SK-N-SH (cell line): ENCODE measurements at regions not wholly inside any gene's neighbourhood (a gene's known extent, or its start where the extent isn't known, plus 50 kb on each side); places are given as distances from the start of the nearest gene placed in this dataset.

ENCODE experiments used
- CTCF ChIA-PET: fragments of 300-600, 350-600 bp; formaldehyde crosslinking; extraction: SDS; loops from one replicate; lab custom pipeline; 2021; lab: Yijun Ruan, JAX
- POLR2A ChIA-PET: fragments of 350-600 bp; sonication (Branson Sonifier 250); formaldehyde crosslinking; extraction: SDS; loops from one replicate; lab custom pipeline; 2020; ENCODE audit warnings: antibody characterized with exemption, inconsistent platforms; lab: Yijun Ruan, JAX
- DNase-seq: peaks from one replicate; pipeline ENCODE4 v3.0.0; 2012
- H2AFZ ChIP-seq: fragments of 200-600 bp; sonication (generic); 2 replicates; pipeline ENCODE4 v1.8.1; 2016; ENCODE audit warnings: antibody characterized with exemption, mild to moderate bottlenecking, low read depth
- H3F3A ChIP-seq: fragments of 200-600 bp; sonication (generic); replicated peaks from 2 replicates; pipeline ENCODE3; 2016; ENCODE audit warnings: antibody characterized with exemption, mild to moderate bottlenecking; ENCODE audit not compliant: insufficient read depth
- H3K27ac ChIP-seq, 2 experiments: fragments of 200-500 bp in 1 of 2; fragments of 200-600 bp in 1 of 2; sonication (Bioruptor generic) in 1 of 2; sonication (generic), shearing (Covaris generic) in 1 of 2; 2 replicates each; pipeline versions ENCODE4 v1.5.1 to v1.6.1; 2014 to 2016; ENCODE audit warnings: low read depth in 2 of 2, inconsistent platforms in 1 of 2, low read length in 1 of 2, mild to moderate bottlenecking in 1 of 2, mixed read lengths in 1 of 2
- H3K27me3 ChIP-seq: fragments of 200-600 bp; sonication (generic), shearing (Covaris generic); 2 replicates; pipeline ENCODE4 v1.6.1; 2016; ENCODE audit warnings: mixed run types; ENCODE audit not compliant: insufficient read depth
- H3K36me3 ChIP-seq, 2 experiments: fragments of 200-500 bp in 1 of 2; fragments of 200-600 bp in 1 of 2; sonication (Bioruptor generic) in 1 of 2; sonication (generic) in 1 of 2; replicated peaks in 1 of 2; 2 replicates each; pipeline versions ENCODE3 to v1.5.1; 2014 to 2016; ENCODE audit warnings: low read length in 1 of 2, mild to moderate bottlenecking in 1 of 2; ENCODE audit not compliant: insufficient read depth in 2 of 2, control insufficient read depth in 1 of 2
- H3K4me1 ChIP-seq, 2 experiments: fragments of 200-500 bp in 1 of 2; fragments of 200-600 bp in 1 of 2; sonication (Bioruptor generic) in 1 of 2; sonication (generic), shearing (Covaris generic) in 1 of 2; 2 replicates each; pipeline versions ENCODE4 v1.5.1 to v1.6.1; 2014 to 2016; ENCODE audit warnings: low read depth in 1 of 2, low read length in 1 of 2, mixed run types in 1 of 2; ENCODE audit not compliant: insufficient read depth in 2 of 2, control insufficient read depth in 1 of 2
- H3K4me2 ChIP-seq: fragments of 200-600 bp; sonication (generic), shearing (Covaris generic); 2 replicates; pipeline ENCODE4 v1.6.1; 2017; ENCODE audit warnings: mixed run types
- H3K4me3 ChIP-seq, 2 experiments: fragments of 200-500 bp in 1 of 2; fragments of 200-600 bp in 1 of 2; sonication (Bioruptor generic) in 1 of 2; sonication (generic), shearing (Covaris generic) in 1 of 2; 2 replicates each; pipeline versions ENCODE4 v1.5.1 to v1.8.1; 2014 to 2016; ENCODE audit warnings: low read depth in 2 of 2, inconsistent platforms in 1 of 2, low read length in 1 of 2, mild to moderate bottlenecking in 1 of 2, mixed read lengths in 1 of 2, moderate library complexity in 1 of 2
- H3K79me2 ChIP-seq: fragments of 200-600 bp; sonication (generic); 2 replicates; pipeline ENCODE4 v1.8.1; 2017; ENCODE audit warnings: mild to moderate bottlenecking; ENCODE audit not compliant: insufficient read depth
- H3K9ac ChIP-seq: fragments of 200-600 bp; sonication (generic); 2 replicates; pipeline ENCODE4 v1.6.1; 2017; ENCODE audit warnings: mixed run types
- H3K9me2 ChIP-seq: fragments of 200-600 bp; sonication (generic); 2 replicates; pipeline ENCODE4 v1.6.1; 2017; ENCODE audit warnings: mixed run types
- H3K9me3 ChIP-seq: fragments of 200-600 bp; sonication (generic); 2 replicates; pipeline ENCODE4 v1.6.1; 2017; ENCODE audit warnings: mixed run types, mild to moderate bottlenecking, moderate library complexity
- H4K20me1 ChIP-seq: fragments of 200-600 bp; sonication (generic); 2 replicates; pipeline ENCODE4 v1.6.1; 2017; ENCODE audit warnings: mild to moderate bottlenecking, mixed run types; ENCODE audit not compliant: insufficient read depth
- CHD2 ChIP-seq: fragments of 150-350 bp; IDR thresholded peaks from 2 replicates; pipeline ENCODE4 v1.6.1; 2018; ENCODE audit warnings: low read length; ENCODE audit not compliant: partially characterized antibody
- ELF1 ChIP-seq: IDR thresholded peaks from 2 replicates; pipeline ENCODE4 v1.4.0; 2012
- FOSL2 ChIP-seq: IDR thresholded peaks from 2 replicates; pipeline ENCODE4 v1.4.0; 2012; ENCODE audit warnings: low read depth, mild to moderate bottlenecking, moderate library complexity, borderline replicate concordance
- FOXM1 ChIP-seq: IDR thresholded peaks from 2 replicates; pipeline ENCODE4 v1.4.0; 2012; ENCODE audit warnings: low read depth, mild to moderate bottlenecking
- IRF3 ChIP-seq: fragments of 150-350 bp; IDR thresholded peaks from 2 replicates; pipeline ENCODE4 v1.6.1; 2016; ENCODE audit warnings: mild to moderate bottlenecking, low read depth, low read length
- MEF2A ChIP-seq: IDR thresholded peaks from 2 replicates; pipeline ENCODE4 v1.4.0; 2012; ENCODE audit warnings: low read depth, borderline replicate concordance
- MXI1 ChIP-seq: IDR thresholded peaks from 2 replicates; pipeline ENCODE4 v1.6.1; 2012; ENCODE audit warnings: mild to moderate bottlenecking, low read depth, low read length, improper control_type of control experiment
- NRF1 ChIP-seq: IDR thresholded peaks from 2 replicates; pipeline ENCODE4 v1.6.1; 2012; ENCODE audit warnings: low read depth, mild to moderate bottlenecking, low read length
- POLR2AphosphoS5 ChIP-seq: IDR thresholded peaks from 2 replicates; pipeline ENCODE4 v1.6.1; 2012; ENCODE audit warnings: low read depth, low read length
- RFX5 ChIP-seq: IDR thresholded peaks from 2 replicates; pipeline ENCODE4 v1.6.1; 2012; ENCODE audit warnings: mild to moderate bottlenecking, improper control_type of control experiment, low read length
- RXRA ChIP-seq: IDR thresholded peaks from 2 replicates; pipeline ENCODE4 v1.4.0; 2012; ENCODE audit warnings: low read depth, mild to moderate bottlenecking, borderline replicate concordance
- SMC3 ChIP-seq: IDR thresholded peaks from 2 replicates; pipeline ENCODE4 v1.6.1; 2012; ENCODE audit warnings: low read depth, low read length, improper control_type of control experiment
- TCF12 ChIP-seq: IDR thresholded peaks from 2 replicates; pipeline ENCODE4 v1.4.0; 2012
- TEAD4 ChIP-seq: IDR thresholded peaks from 2 replicates; pipeline ENCODE4 v1.4.0; 2012; ENCODE audit warnings: mild to moderate bottlenecking, borderline replicate concordance; ENCODE audit not compliant: insufficient read depth
- USF2 ChIP-seq: fragments of 150-350 bp; IDR thresholded peaks from 2 replicates; pipeline ENCODE4 v1.6.1; 2017; ENCODE audit warnings: antibody characterized with exemption, low read length, low read depth, borderline replicate concordance
- YY1 ChIP-seq: IDR thresholded peaks from 2 replicates; pipeline ENCODE4 v1.4.0; 2012; ENCODE audit warnings: low read depth, mild to moderate bottlenecking
- WGBS: methylation state at CpG from one replicate; pipeline ENCODE4 v1.1.6; 2017; ENCODE audit warnings: low lambda C conversion rate; 5-methylcytosine and 5-hydroxymethylcytosine counted together
- TF ChIP-seq, protein P1 (sequence below): fragments of 200-600 bp; sonication (generic); IDR thresholded peaks from 2 replicates; pipeline ENCODE4 v1.6.1; 2017; ENCODE audit warnings: antibody characterized with exemption, mild to moderate bottlenecking, moderate library complexity

- no peak for DNase-seq
- POLR2A ChIA-PET: no interaction called here
These were observed 860.4 kb upstream of the SOX9 start for GRCh38 chr17:71260366-71260940.

GRCh38 chr17:71262586-71262985 is 858.2 kb upstream of the SOX9 start:
- TF ChIP-seq POLR2AphosphoS5 (no peak), YY1 (no peak), RFX5 (no peak), MXI1 (no peak), USF2 (no peak), NRF1 (no peak), CHD2 (no peak), SMC3 (no peak), TEAD4 (no peak), IRF3 (no peak), TCF12 (no peak), MEF2A (no peak), RXRA (no peak), FOXM1 (no peak)
- TF ChIP-seq, protein P1, sequence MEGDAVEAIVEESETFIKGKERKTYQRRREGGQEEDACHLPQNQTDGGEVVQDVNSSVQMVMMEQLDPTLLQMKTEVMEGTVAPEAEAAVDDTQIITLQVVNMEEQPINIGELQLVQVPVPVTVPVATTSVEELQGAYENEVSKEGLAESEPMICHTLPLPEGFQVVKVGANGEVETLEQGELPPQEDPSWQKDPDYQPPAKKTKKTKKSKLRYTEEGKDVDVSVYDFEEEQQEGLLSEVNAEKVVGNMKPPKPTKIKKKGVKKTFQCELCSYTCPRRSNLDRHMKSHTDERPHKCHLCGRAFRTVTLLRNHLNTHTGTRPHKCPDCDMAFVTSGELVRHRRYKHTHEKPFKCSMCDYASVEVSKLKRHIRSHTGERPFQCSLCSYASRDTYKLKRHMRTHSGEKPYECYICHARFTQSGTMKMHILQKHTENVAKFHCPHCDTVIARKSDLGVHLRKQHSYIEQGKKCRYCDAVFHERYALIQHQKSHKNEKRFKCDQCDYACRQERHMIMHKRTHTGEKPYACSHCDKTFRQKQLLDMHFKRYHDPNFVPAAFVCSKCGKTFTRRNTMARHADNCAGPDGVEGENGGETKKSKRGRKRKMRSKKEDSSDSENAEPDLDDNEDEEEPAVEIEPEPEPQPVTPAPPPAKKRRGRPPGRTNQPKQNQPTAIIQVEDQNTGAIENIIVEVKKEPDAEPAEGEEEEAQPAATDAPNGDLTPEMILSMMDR: no peak
- no peaks in the 10 kb centered on the region for H3K79me2 ChIP-seq
- no peak overlapping the region for H3K9ac ChIP-seq
- ChIA-PET POLR2A (no interaction called here), CTCF (no interaction called here)
- H3K9me2 ChIP-seq: no peaks in the 10 kb centered on the region; the same call in 1 of the 2 replicates
- H3K4me1 ChIP-seq: peaks cover 0 to 2% of the 10 kb centered on the region in 2 experiments; a peak in 1 of 4 replicates
- H3K36me3 ChIP-seq: no peaks in the 10 kb centered on the region
- DNase-seq: no peak
- WGBS: 72% methylated on average over 3 of the region's 3 CpGs
- no peak overlapping the region for H3K27ac ChIP-seq
- no peak overlapping the region for H3K4me2 ChIP-seq
- H3K27me3 ChIP-seq: no peaks in the 10 kb centered on the region
- H3F3A ChIP-seq: no peaks in the 10 kb centered on the region
- no peaks in the 10 kb centered on the region for H4K20me1 ChIP-seq
- H3K4me3 ChIP-seq: no peak overlapping the region
- no peak overlapping the region for H2AFZ ChIP-seq
- H3K9me3 ChIP-seq: 0 out of 2 replicates have a peak, but pooled peaks cover 6% of the 10 kb centered on the region

More at GRCh38 chr17:71260366-71260940, 860.4 kb upstream of the SOX9 start:
- Histone ChIP-seq H3K27ac (no peak overlapping the region), H3K9ac (no peak overlapping the region), H3K4me2 (no peak overlapping the region), H3K4me3 (no peak overlapping the region), H2AFZ (no peak overlapping the region)
- 47% methylated on average over 6 of the region's 6 CpGs for WGBS
- TF ChIP-seq TCF12: no peak
- no peak for TF ChIP-seq ELF1
- TF ChIP-seq FOSL2: 0 out of 2 replicates have a peak, but pooled peaks have one; percentile 5
- TF ChIP-seq, all 33 proteins: peak for 1
- H3F3A ChIP-seq: no peaks in the 10 kb centered on the region
- peaks cover 0 to 2% of the 10 kb centered on the region in 2 experiments; a peak in 1 of 4 replicates for H3K4me1 ChIP-seq
- H3K36me3 ChIP-seq: no peaks in the 10 kb centered on the region
- H3K27me3 ChIP-seq: no peaks in the 10 kb centered on the region
- H4K20me1 ChIP-seq: no peaks in the 10 kb centered on the region
- H3K79me2 ChIP-seq: no peaks in the 10 kb centered on the region
- no peaks in the 10 kb centered on the region; the same call in 1 of the 2 replicates for H3K9me2 ChIP-seq
- H3K9me3 ChIP-seq: no peaks in the 10 kb centered on the region
- CTCF ChIA-PET: interaction anchor here (1.4 kb wide), 1 partner anchor 15 kb away, joined by 5 read pairs; no protein-coding TSS in a partner anchor
